GM18907 (cell line): ENCODE measurements at regions not wholly inside any gene's neighbourhood (a gene's known extent, or its start where the extent isn't known, plus 50 kb on each side); places are given as distances from the start of the nearest gene placed in this dataset.
"Not testable (repeated sequence)": the region's sequence is repeated elsewhere in the genome, so short reads cannot be mapped to it uniquely, and the experiment has no call there.

Experiments
- ATAC-seq: cut with Tn5 transposase; IDR thresholded peaks from one replicate; pipeline ENCODE4 v1.9.1; 2021; ENCODE audit warnings: mild to moderate bottlenecking, moderate library complexity; ENCODE audit not compliant: unreplicated experiment

- no peak for ATAC-seq
Observed at GRCh38 chr5:101664071-101664791, 631.9 kb downstream of the SLCO4C1 start.

GRCh38 chr5:101663543-101663942 lies 632.5 kb downstream of the SLCO4C1 start:
- ATAC-seq = no peak

GRCh38 chr5:101662263-101662662 lies 633.8 kb downstream of the SLCO4C1 start:
- no peak for ATAC-seq

DNA sequence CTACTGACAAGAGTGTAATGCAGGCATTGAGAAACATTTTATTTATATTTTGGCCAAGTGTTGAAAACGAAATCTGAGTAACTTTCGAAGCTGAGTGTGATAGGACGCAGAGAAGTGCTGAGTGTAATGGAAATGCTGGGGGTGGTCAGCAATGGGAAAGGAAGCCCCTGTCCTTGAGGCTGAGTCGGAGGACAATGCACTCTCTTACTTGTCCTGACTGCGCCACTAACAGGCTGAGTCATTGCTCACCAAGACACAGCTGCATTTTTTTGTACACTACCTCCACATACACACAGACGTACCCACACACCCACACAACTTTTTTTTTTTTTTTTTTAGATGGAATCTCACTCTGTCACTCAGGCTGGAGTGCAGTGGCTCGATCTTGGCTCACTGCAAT lies 637.7 kb downstream of the SLCO4C1 start:
- no peak for ATAC-seq

DNA sequence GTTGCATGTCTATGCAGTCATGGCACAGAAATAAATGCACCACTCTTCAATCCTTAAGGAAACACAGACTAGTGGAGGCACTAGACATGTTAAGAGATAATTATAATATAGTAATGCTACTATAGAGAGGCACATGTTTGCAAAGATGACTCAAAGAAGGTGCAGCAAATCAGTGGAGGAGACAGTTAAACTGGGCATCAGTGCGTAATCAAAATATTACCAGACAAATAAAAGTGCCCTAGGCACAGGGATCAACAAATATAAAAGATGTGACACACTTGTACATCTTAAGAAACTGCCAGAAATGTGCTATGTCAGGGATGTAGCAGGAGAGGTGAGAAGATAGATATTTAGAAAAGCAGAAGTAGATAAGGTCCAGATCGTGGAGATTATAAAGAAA lies 642.1 kb downstream of the SLCO4C1 start:
- ATAC-seq = no peak

GRCh38 chr5:101647861-101648260 lies 648.2 kb downstream of the SLCO4C1 start:
- no peak for ATAC-seq

GRCh38 chr5:101643794-101644193 lies 652.3 kb downstream of the SLCO4C1 start:
- ATAC-seq = no peak

- ATAC-seq = no peak
Observed at GRCh38 chr5:101637599-101637998, 658.5 kb downstream of the SLCO4C1 start.

GRCh38 chr5:101627770-101628169 lies 668.3 kb downstream of the SLCO4C1 start:
- not testable (repeated sequence) for ATAC-seq

- no peak for ATAC-seq
Observed at GRCh38 chr5:101626572-101626971, 669.5 kb downstream of the SLCO4C1 start.

- no peak for ATAC-seq
Observed at GRCh38 chr5:101611039-101611438, 685.0 kb downstream of the SLCO4C1 start.

GRCh38 chr5:101608322-101608721 lies 687.8 kb downstream of the SLCO4C1 start:
- no peak for ATAC-seq

DNA sequence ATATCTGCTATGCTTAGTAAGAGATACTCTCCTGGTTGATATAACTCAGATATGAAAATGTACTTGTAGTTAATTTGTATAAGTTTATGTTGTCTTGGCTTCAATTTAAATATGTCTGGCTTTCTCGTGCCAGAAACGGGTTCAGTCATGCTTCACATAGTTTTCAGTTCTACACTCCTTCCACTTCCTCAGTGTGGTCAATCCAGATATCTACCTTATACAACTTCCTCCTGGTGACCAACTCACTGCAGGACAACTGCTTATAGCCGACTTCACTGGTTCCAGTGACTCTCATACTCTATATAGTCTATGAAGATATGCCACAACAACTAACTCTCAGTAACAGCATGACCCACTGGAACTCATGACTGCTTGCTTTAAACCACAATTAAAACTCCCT lies 690.4 kb downstream of the SLCO4C1 start:
- peak; percentile 79 for ATAC-seq

DNA sequence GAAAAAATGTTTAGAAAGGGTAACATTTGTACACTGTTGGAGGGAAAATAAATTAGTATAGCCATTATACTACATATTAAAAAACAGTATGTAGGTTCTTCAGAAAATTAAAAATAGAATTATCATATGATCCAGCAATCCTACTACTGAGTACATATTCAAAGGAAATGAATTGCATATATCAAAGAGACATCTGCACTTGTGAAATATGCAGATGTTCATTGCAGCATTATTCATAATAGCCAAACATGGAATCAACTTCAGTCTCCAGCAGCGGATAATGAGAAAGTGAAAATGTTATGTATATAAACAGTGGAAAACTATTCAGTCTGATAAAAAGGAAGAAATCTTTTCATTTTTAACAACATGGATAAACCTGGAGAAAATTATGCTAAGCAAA lies 695.5 kb downstream of the SLCO4C1 start:
- no peak for ATAC-seq

- no peak for ATAC-seq
Observed at GRCh38 chr5:101590384-101590783, 687.3 kb upstream of the ST8SIA4 start.

GRCh38 chr5:101585366-101585765 lies 682.3 kb upstream of the ST8SIA4 start:
- no peak for ATAC-seq

GRCh38 chr5:101580591-101580990 lies 677.5 kb upstream of the ST8SIA4 start:
- ATAC-seq = no peak

- ATAC-seq = no peak
Observed at GRCh38 chr5:101574017-101574416, 670.9 kb upstream of the ST8SIA4 start.

DNA sequence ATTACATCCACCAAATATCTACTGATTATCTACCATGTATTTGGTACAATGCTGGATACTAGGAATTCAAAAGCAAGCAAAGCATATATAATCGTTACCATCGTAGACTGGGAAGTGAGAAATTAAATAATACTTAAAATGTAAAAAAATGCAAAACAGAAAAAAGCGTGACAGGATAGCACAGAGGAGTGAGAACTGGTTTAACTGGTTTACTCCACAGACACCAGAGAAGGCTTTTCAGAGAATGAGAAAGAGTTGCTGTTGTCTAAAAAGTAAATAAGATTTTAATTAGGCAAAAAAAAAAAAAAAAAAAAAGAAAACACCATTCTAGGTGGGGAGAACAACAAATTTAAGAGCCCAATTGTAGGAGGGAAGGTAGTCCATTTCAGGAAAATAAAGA lies 657.9 kb upstream of the ST8SIA4 start:
- no peak for ATAC-seq

DNA sequence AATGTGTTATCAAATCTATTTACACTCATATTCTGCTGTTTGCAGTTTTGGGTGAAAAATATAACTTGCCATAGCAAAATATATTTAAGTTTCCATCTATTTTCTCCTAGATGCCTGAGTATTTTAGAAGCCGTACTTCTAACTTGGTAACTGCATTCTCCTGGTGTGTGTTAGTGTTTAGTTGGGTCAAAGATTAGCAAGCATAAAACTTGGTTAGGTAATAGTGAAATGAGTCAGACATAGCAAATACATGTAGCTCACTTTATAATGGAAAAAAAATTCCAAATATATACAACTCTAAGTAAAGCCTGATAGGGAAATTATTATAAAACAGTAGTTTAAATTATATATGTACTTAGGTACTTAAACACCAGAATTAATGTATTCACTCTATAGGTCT lies 640.7 kb upstream of the ST8SIA4 start:
- ATAC-seq = no peak

- no peak for ATAC-seq
Observed at GRCh38 chr5:101539315-101539714, 636.2 kb upstream of the ST8SIA4 start.

GRCh38 chr5:101535626-101536025 lies 632.5 kb upstream of the ST8SIA4 start:
- no peak for ATAC-seq

DNA sequence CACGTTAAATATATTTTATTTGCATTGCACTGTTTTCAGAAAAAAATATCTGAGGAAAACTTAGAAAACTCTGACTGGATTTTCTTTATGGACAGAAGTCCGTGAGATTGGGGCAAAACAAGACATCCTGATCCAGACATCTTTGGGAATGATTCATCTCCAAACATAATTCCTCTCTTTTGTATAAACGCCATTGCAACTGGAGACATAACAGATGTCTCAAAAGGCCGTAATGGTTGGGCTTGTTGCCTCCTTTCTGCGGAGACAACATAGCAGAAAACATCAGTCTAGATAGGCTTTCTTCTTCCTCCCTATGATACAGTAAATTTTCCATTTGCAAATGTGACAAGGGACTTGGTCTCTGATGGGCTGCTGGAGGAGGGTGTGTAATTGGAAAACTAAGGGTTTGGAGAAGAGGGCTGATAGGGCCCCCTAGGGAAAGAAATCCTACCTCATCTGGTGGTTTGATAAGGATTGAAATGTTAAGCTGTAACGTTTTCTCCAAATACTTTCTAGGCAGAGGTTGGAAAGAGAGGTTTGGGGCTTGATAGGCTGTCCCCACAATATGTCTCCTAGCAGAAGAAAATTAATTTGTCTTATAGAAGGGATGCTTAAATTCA lies 631.5 kb upstream of the ST8SIA4 start:
- ATAC-seq = no peak
